GM10266 (cell line): ENCODE measurements at regions not wholly inside any gene's neighbourhood (a gene's known extent, or its start where the extent isn't known, plus 50 kb on each side); places are given as distances from the start of the nearest gene placed in this dataset.

ENCODE experiments used
- DNase-seq: peaks from one replicate; pipeline ENCODE4 v3.0.0; 2012; ENCODE audit errors: extremely low spot score
- CTCF ChIP-seq: IDR thresholded peaks from 2 replicates; pipeline ENCODE4 v1.5.1; 2012; ENCODE audit warnings: mild to moderate bottlenecking, low read depth; ENCODE audit not compliant: control insufficient read depth, insufficient read depth; ENCODE audit errors: missing control alignments

- no peak for TF ChIP-seq CTCF
- no peak for DNase-seq
These were observed 435.3 kb downstream of the CYLC2 start for GRCh38 chr9:103430469-103430868.

DNA sequence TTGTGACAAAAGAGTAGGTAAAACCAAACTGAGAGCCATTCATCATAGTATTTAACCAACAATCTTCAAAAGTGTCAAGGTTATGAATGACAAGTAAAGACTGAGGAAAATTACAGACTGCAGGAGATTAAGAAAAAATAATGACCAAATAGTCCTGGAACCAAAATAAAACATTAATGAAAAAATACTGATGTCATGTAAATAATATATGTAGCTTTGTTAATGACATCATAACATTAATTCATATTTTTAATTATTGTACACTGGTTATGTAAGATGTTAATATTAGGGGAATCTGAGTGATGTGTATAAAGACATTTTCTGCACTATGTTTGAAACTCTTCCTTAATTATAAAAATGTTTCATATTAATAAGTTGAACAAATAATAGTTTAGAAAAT is 436.7 kb downstream of the CYLC2 start:
- no peak for TF ChIP-seq CTCF
- DNase-seq: no peak

GRCh38 chr9:103444176-103444575 is 449.0 kb downstream of the CYLC2 start:
- no peak for TF ChIP-seq CTCF
- DNase-seq: no peak

DNA sequence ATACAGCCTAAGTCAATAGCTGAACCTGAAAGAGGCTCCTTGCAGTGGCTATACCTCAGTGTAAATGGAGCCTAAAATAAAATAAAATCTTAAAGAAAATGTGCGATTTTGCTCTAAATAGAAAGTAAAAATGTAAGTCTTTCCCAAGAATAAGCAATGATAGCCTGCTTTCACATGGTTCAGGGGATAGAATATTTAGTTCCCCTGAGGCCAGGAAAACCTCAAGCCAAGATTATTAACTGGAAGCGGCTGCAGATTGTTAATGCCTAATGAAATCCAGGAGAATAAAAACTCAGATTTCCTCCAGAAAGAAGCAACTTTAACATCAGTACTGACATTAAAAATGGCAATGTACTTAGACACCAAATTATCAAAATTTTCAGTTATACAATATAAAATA is 463.7 kb downstream of the CYLC2 start:
- TF ChIP-seq CTCF: no peak
- no peak for DNase-seq

DNA sequence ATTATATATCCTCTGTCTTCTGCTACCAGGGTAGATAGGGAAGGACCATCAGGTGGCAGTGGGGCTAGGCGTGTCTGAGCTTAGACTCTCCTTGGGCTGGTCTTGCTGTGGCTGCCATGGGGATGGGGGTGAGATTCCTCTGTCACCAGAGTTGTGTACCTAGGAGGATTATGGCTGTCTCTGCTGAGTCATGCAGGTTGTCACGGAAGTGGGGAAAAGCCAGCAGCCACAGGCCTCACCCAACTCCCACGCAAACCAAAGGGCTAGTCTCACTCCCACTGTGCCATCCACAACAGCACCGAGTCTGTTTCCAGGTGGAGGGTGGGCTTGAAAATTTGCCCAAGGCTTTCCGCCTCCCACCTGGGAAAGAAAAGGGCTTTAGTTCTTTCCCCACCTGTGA is 476.1 kb downstream of the CYLC2 start:
- no peak for TF ChIP-seq CTCF
- DNase-seq: no peak

GRCh38 chr9:103474156-103474555 is 479.0 kb downstream of the CYLC2 start:
- no peak for DNase-seq
- TF ChIP-seq CTCF: no peak

- no peak for TF ChIP-seq CTCF
- DNase-seq: no peak
These were observed 488.5 kb downstream of the CYLC2 start for GRCh38 chr9:103483471-103484096.
